ENCODE measurements at regions not wholly inside any gene's neighbourhood (a gene's known extent, or its start where the extent isn't known, plus 50 kb on each side); places are given as distances from the start of the nearest gene placed in this dataset.

DNA sequence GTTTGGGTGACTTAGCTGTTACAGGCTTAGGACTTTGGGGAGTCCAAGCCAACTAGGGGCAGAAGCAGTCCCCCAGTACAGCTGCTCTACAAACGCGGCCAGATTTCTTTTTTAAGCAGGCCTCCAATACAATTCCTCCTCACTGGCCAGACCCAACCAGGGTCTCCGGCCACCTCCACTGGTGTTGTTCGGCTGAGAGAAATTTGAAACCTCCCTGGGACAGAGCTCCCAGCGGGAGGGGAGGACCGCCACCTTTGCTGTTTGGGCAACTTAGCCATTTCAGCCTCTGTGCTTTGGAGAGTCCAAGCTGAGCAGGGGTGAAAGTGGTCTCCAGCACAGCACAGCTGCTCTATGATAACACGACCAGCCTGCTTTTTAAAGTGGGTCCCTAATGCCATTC is 59.4 kb upstream of the KHDRBS2 start:
- no peak overlapping the region for H3K27ac ChIP-seq
- TF ChIP-seq ZFX (IDR thresholded peaks at IDR 0.05; ENCODE audit: borderline replicate concordance) (no peak), CTCF (IDR thresholded peaks at IDR 0.05) (no peak)

DNA sequence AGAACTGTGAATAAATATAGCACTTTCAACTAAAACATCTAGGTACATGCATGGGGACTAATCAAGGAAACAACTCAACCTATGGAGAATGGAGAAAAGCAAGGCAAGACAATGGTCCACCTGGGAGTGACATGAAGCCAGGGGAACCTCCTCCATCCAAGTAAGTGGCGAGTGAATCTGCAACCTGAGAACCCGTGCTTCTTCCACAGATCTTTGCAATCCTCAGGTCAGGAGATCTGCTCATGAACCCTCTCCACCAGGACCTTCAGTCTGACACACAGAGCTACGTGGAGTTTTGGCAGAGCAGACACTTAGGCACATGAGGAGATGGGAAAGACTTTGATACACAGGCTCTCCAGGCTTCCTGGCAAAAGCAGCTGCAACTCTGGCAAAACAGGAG is 58.8 kb upstream of the KHDRBS2 start:
- H3K27ac ChIP-seq: no peak overlapping the region
- TF ChIP-seq ZFX (IDR thresholded peaks at IDR 0.05; ENCODE audit: borderline replicate concordance) (no peak), CTCF (IDR thresholded peaks at IDR 0.05) (no peak)

- no peak for TF ChIP-seq ZFX (IDR thresholded peaks at IDR 0.05; ENCODE audit: borderline replicate concordance)
- TF ChIP-seq CTCF (IDR thresholded peaks at IDR 0.05): no peak
- no peak overlapping the region for H3K27ac ChIP-seq
These were observed 52.5 kb upstream of the KHDRBS2 start for GRCh38 chr6:62338477-62338876.

All from 22Rv1 (cell line).